GM18520 (cell line): ENCODE measurements at regions not wholly inside any gene's neighbourhood (a gene's known extent, or its start where the extent isn't known, plus 50 kb on each side); places are given as distances from the start of the nearest gene placed in this dataset.
A peak's percentile ranks its signal among the peaks of the same experiment; 100 is the strongest.

Experiments
- ATAC-seq: cut with Tn5 transposase; IDR thresholded peaks from one replicate; pipeline ENCODE4 v1.9.1; 2021; ENCODE audit not compliant: unreplicated experiment

DNA sequence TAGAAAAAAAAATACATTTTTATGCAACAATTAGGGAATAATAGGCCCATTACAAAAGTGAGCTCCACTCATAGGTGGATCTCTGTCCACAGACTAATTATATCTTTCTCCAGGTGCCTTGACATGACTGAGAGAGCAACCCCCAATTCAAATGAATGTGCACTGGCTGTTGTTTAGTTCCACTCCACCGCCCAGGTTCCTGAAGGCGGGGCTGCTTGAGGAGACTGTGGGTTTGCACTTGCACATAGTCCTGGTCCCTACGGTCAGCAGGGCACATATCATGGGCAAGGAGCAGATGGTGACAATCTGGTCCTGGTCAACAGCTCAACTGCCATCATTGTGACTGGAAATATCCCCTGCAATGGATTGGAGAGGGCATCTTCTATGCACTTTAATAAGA is 195.6 kb upstream of the PWP1 start:
- ATAC-seq, result no peak

GRCh38 chr12:107491856-107492255 is 193.7 kb upstream of the PWP1 start:
- no peak for ATAC-seq

DNA sequence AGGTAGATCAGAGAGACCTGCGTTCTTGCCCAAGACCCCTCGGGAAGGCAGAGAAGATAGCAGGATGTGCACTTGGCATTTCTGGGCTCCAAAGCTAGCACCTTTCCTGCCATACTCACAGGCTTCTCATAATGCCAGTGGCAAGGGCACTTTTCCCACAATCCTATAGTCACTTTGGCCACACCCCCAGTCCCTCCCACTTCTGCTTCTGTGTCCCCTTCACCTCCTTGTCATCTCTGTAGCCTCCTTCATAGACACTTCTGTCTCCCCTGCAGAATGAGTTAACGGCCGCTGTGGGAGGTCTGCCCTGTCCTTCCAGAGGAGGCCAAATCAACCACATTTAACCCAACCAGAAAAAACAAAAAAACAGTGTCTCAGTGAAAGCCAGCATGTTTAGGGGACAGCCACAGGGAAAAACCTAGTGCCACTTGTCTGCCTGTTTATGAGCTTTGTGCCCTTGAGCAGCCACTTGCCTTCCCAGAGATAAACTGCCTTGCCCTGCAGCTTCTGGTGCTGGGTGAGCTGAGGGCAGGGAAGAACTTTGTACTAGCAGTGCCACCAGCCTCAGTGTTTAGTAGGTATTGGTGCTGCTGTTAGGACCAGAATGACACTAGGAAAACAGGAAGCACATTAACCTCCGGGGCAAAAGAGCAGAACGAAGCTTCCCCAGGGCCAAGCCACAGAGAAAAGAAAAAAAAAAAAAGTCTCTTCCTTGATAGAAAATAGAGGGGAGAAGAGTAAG is 193.0 kb upstream of the PWP1 start:
- ATAC-seq, result no peak

- no peak for ATAC-seq
These were observed 192.5 kb upstream of the PWP1 start for GRCh38 chr12:107493135-107493494.

GRCh38 chr12:107493666-107494065 is 191.9 kb upstream of the PWP1 start:
- no peak for ATAC-seq

DNA sequence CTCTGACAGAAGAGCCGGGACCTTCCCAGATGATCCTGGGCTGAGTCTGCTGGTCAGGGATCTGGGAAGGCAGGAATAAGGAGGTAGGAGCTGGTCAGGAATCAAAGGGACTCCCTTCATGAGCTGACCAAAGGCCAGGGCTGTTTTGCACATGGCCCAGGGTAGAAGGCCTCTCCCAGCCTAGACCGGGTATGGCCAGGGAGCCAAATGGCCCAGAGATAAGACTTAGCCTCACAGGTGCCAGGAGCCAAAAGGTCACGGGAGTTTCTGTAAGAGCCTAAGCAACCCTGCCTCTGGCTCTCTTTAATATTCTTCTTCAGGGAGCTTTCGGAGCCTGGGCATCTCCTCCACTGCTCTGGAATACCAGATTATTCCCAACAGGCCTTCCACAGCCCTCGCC is 191.3 kb upstream of the PWP1 start:
- ATAC-seq, result no peak

DNA sequence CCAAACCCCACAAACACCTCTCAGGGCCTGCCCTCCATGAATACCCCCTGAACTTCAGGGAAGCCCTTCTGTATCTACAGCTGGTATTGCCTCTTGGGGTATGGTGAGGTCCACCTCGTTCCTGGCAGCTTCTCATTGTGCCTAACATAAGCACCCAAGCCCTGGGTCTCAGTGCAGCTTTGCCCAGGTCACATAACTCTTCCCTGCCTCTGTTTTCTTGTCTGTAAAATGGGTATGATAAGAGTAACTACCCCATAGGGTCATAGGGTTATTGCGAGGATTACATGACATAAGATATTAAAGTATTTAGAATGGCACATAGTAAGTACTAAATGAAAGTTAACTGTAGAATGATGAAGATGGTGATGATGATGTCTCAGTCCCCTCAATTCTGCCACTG is 190.0 kb upstream of the PWP1 start:
- no peak for ATAC-seq

DNA sequence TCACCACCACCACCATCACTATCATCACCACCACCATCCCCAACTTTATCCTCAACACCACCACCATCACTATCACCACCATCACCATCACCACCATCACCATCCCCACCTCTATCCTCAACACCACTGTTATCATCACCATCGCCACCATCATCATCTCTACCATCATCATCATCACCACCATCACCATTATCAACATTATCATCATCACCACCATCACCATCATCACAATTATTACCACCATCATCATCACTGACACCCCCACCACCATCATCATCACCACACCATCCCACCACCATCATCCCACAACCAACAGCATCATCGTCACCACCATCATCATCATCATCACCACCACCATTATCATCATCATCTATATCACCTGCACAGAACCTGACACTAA is 188.4 kb upstream of the PWP1 start:
- ATAC-seq, result no peak

GRCh38 chr12:107500307-107500706 is 185.3 kb upstream of the PWP1 start:
- ATAC-seq, result no peak

DNA sequence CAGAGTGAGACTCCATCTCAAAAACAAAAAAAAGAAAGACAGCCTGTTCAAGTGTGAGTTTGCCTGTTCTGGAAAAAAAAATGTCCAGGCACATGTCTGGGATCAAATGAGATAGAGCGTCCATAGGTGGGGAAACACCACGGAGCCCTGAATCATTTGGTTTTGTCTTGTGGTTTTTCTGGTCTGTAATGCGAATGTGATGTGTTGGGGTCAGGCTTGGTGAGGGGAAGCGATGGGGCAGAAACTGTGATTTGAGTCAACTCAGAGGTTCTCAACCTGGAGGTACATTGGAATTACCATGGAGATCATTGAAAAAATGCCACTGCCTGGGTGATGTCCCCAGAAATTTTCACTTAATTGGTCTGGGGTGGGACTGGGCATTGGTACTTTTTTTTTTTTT is 183.9 kb upstream of the PWP1 start:
- ATAC-seq, result no peak

GRCh38 chr12:107503129-107503855 is 182.3 kb upstream of the PWP1 start:
- no peak for ATAC-seq

DNA sequence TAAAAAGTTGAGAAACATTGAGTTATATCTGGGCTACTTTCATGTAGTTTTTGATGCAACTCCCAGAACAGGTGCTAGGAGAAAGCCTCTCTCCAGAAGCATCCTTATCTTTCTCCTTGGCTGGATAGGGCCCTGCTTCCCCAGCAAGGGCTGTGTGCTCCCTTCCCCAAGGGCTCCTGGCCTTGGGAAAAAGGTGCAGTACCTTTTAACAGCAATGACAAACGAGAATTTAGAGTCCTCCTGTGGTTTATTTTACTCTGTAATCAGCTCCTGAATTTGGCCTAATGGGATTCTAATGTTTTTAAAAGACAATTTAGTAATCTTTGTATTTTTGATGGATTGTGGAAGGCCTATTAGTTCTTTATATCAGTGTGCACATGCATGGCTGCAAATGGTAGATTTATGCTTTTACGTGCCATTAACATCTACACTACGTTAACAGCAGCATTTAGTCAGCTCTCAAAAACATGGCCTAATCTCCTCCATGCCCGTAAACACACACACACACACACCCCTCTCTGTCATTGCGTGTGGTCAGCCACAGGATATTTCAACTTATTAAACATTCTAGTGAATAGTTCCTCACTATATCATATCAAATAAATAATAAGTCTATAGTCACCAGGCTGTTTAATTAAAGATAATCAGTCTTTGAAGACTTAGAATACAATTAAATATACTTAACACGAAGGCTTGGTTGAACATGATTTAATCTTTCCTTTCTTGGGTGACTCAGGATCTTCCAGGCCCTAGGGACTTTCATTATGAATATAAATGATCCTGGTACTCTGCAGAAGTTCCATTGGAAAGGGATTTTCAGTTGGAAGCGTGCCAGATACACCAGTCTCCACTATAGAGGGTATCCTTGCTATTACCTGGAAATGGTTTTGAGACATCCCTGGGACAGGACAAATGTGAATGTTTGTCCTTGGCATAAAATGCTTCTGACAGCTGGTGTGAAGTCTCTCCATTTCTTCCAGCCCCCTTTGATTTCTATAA is 181.4 kb upstream of the PWP1 start:
- no peak for ATAC-seq

- ATAC-seq, result no peak
These were observed 176.2 kb upstream of the PWP1 start for GRCh38 chr12:107509421-107509820.

GRCh38 chr12:107510211-107510610 is 175.4 kb upstream of the PWP1 start:
- no peak for ATAC-seq

DNA sequence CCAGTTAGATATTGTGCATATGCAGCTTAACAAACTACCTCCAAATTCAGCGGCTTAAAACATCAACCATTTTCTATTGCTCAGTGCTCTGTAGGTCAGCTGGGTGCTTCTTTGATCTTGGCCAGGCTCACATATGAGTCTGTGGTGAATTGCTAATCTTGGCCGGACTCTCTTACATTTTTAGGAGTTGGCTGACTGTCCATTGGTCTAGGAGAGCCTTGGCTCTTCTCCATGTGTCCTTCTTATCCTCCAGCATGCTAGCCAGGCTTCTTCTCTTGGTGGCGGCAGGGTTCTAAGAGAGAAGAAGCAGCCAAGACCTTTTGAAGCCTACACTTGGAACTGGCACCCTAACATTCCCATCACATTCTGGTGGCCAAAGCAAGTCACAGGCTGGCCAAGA is 174.3 kb upstream of the PWP1 start:
- no peak for ATAC-seq

DNA sequence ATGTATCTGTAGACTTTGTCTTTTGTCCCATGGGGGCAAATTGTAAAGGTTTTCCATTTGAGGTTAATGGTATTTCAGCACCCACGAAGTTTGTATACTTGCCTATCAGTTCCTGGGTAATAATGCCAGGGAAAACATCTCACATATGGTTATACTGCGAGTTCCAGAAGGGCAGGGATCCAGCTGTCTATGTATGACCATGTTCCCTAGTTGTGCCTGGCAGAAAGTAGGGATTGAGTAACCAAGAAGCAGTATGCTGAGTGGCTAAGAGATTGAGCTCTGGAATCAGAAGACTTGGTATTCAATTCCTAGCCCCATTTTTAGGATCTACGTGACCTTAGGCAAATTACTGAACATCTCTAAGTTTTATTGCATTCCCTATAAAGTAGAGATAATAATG is 173.2 kb upstream of the PWP1 start:
- ATAC-seq, result no peak

DNA sequence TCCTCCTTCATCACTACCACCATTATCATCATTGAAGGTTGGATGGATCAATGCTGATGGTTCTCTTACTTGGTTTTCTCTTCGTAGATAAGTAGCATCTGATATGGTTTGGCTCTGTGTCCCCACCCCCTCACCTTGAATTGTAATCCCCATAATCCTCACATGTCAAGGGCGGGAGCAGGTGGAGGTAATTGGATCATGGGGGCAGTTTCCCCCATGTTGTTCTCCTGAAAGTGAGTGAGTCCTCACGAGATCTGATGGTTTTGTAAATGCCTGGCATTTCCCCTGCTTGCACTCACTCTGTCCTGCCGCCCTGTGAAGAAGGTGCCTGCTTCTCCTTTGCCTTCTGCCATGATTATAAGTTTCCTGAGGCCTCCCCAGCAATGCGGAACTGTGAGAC is 172.4 kb upstream of the PWP1 start:
- ATAC-seq, result no peak

- no peak for ATAC-seq
These were observed 171.8 kb upstream of the PWP1 start for GRCh38 chr12:107513636-107514400.

- no peak for ATAC-seq
These were observed 170.6 kb upstream of the PWP1 start for GRCh38 chr12:107514887-107515445.

DNA sequence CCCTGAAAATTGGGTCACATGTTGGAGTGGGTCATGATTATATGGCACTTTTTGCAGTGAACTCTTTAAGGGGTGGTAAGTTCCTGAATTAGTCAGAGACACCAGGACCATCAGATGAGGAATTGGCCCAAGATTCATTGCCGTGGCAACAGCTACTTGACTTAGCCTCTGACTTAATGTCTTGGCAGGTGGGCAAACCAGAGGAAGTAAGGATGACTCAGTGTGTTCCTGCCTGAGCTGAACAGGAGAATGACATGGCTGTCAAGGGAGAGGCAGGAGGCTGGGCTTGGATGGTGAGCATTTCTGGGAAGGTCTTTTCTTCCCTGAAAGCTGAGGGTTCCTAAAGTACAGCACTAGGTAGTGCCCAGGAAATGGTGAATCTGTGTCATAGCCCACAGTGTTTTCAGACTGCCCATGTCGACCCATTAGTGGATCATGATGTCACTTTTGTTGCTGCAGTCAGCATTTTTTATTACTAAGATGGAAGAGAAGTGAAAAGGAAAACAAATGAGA is 170.1 kb upstream of the PWP1 start:
- peak; percentile 61 for ATAC-seq
